HT1080 (cell line): ENCODE measurements at regions not wholly inside any gene's neighbourhood (a gene's known extent, or its start where the extent isn't known, plus 50 kb on each side); places are given as distances from the start of the nearest gene placed in this dataset.
A peak's percentile ranks its signal among the peaks of the same experiment; 100 is the strongest.
"Not testable (repeated sequence)": the region's sequence is repeated elsewhere in the genome, so short reads cannot be mapped to it uniquely, and the experiment has no call there.

Experiments
- DNase-seq: peaks from one replicate; pipeline ENCODE4 v3.0.0-alpha.2; 2015; ENCODE audit warnings: low read depth

DNA sequence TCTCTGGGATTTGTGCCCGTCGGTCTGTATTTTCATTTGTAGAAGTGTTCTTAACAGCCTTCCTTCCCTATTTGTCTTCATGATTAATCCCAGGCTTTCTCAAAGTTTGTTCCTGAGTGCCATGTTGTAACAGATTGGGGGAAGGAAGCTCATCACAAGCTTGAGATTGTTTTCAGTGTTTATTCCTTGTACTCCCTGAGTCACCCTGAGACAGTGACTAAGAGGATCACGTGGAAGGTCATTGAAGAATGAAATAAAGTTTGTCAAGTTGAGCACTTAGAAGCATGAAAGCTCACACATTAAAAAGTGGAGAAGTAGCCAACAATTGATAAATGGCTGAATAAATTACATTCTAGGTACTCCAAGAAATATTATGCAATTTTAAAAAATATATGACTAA is 153.5 kb upstream of the FAM241A start:
- DNase-seq, result peak; percentile 74

DNA sequence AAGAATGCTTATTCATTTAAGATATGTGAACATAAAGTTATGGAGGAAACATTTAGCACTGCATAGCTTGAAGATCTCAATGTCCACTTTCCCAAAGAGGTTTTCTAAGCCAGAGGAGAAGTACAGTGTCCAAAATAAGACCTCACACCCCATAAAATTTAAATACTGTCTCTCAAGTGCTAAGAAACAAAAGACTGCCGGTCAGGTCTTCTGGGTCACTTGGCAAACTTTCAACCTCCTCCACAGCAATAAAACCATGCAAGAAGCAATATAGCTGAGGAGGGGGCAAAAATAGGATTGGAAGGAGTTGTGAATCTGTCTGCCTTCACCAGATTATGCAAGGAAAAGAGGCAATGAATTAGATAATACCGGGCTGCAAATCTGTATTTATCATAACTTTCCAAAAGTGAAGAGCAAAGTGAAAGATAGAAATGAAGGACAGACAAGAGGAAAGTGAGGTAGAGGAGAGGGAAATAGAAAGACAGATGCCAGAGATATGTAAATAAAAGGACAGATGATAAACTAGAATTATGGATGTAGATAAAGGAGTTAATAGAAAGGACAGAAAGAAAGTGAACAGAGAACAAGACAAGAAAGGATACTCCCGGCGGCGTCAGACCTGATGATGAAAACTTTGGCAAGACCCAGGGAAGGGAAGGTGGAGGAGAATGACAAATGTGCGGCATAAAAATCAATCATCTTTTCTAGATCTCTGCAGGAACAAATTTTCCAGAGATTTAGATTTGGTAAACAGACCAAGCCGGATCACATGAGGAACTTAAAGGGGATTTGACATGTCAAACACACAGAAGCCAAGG is 152.7 kb upstream of the FAM241A start:
- no peak for DNase-seq

DNA sequence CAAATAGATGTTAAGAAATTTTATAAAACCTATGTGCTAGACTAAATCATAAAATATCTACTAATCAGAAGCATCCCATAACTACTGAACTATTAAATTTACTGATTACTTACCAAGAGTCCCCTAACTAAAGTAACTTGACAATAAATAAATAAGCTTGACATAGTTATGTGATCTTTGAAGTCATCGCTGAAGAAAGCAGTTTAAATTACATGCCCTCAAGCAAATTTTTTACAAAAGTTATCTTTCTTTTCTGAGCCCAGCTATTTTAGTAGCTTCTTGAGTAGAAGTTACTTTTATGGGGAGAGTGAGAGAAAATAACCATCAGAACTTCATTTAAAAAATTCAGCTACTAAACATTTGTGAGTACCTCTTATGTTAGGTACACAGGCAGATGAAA is 150.9 kb upstream of the FAM241A start:
- no peak for DNase-seq

DNA sequence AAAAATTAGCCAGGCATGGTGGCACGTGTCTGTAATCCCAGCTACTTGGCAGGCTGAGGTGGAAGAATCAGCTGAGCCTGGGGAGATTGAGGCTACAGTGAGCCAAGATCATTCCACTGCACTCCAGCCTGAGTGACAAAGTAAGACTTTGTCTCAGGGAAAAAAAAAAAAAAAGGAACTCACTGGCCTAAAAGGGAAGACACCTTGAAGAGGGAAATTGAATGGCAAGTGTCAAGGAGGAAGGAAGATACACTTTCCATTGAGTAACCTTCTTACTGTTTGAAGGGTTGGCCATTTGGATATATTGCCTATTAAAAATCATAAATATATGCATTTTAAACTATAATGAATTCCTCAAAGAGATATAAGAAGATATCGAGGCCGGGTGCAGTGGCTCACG is 147.5 kb upstream of the FAM241A start:
- no peak for DNase-seq

DNA sequence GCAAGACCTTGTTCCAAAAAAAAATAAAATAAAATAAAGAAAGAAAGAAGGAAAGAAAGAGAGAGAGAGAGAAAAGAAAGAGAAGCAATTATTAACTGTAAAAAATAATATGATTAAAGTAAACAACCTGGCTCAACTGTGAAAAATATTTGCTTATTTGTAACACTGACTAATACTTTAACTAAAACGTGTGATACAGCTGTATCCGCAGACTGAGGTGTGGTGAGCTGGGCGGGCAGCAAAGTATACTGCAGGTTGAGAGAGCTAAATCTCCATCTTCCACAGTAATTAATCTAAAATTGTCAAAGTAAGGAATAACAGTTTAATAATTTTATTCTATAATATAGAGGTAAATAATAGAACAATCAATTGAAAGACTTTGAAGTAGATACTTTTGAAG is 145.5 kb upstream of the FAM241A start:
- no peak for DNase-seq

DNA sequence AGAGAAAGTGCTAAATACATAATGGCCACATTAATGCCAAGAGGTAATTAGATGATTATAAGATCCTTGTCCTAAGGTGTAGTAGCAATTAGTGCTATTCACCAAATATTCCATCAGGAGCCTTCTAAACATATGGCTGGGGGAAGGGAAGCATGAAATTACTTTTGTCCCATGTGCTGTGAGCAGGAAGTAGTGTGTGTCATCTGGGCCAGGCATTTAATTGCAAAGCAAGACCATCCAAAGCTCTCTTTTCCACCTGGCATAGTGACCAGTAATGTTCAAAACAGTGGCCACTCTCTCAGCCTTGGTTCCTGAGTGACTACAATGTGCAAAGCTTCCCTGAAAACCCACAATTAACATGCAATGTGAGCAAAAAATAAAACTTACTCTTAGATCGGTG is 144.2 kb upstream of the FAM241A start:
- DNase-seq, result peak; percentile 10

DNA sequence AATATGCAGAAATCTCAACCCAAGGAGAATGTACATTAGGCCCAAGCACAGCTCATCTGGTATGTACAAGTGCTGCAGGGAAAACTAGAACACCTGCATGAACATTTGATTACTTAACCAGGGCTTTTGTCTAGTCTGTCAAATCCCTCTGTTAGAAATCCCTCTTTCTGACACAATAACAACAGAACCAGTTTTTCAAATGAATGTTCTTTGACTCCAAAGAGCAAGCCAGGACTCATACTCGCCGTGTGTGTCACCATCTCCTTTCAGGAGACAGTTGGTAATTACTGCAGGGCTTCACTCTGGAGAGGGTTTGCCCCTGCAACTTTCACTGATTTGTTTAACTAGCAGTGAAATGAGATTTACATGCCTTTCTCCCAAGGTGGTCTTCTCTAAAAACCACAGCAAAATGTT is 143.0 kb upstream of the FAM241A start:
- no peak for DNase-seq

DNA sequence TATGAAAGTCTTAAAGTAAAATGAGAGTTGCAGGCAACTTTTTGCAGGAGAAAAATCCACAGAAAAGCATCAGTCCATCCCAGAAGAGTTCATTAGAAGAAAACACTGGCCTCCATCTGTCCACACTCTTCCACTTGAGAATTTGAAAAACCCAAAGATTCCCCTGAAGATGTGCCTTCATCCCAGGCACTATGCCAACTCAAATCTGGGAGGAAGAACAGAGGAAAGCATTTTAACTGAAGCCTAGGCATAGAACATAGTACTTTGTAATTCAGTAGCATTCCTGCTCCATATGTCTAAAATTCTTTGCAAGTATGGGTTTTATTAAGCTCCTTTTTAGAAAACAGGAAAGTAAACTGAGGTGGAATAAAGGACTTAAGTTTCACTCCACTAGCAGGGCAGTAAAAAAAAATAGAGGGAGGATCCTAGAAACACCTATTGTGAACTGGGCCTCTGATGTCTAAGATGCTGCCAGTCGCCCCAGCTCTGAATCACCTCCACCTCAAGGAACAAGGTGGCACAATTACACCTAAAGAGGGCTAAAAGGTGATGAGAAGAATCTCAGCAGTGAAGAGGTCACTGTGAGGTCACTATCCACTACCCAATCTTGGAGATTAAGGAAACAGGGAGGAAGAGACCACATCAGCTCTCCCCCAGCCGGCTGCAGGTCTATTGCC is 141.9 kb upstream of the FAM241A start:
- DNase-seq, result no peak

DNA sequence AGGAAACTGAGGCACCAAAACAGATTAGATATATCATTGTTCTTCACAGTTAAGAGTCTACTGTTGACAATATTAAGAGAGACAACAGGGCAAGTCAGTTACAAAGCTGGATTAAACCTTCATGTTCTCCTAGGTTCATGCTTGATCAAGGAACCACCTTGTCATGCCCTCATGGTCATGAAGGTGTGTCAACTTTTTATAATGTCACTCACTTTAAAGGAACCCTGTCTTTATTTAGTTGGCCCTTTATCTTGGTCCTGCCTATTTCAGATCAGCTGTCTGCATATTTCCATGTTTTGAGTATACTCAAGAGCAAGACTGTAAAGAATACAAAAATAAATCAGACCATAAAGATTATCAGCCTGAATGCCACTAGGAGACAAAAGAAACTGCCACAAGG is 140.2 kb upstream of the FAM241A start:
- DNase-seq, result no peak

DNA sequence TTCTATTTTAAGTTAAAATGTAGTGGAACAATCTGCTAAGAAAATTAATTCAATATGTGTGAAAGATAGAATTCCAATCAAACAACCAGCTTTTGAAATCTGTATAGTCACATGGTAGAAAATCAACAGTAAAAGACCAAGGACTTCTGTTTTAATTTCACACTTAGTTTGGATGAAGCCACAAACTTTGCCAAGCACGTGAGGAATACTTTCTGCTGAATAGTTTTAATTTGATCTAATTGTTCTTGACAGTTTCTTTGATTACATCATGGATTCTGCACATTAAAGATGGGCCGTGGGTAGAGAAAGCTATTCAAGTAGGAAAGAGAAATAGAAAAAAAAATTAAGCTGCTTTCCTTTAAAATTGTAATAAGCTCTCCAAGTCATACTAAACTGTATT is 137.9 kb upstream of the FAM241A start:
- DNase-seq, result no peak

DNA sequence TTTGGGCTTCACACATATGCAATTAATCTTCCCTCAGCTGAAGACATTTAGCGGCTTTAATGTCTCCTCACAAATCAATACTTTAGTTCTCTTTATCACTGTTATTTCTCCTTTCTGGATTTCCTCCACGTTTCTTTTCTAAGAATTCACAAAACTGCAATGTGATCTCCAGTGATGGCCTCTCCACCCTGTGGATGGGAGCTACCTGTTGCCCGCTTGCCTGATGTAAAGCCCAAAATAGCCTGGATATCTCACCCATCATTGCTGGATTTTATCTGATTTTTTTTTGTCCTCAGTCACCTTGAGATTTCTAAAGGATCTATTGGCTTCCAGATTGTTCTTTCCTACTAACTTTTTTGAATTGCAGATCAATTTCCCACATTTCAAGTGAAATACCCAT is 129.3 kb upstream of the FAM241A start:
- no peak for DNase-seq

DNA sequence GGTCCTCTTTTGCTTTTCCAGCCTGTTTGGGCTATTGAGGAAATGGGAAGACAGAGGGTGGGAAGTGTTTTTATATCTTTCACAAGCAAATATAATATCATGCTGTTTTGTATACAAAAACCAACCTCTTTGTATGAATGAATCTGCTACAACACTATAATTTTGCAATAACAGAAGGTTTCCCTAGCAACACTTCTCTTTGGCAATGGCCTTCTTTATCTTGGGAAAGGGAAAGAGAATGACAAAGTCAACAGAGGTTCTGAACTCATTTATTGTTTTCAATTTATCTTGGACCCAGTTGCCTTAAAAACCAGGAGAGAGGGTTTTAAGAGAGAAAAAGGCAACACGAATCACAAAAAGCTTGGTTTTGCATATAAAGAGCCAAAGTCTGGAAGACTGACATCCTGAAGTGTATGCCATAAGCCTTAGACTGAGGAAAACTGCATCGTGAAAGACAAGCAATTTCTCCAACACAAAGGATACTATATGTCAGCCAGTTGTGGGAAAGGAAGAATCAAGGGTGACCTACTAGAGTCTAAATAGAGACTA is 121.8 kb upstream of the FAM241A start:
- DNase-seq, result no peak

DNA sequence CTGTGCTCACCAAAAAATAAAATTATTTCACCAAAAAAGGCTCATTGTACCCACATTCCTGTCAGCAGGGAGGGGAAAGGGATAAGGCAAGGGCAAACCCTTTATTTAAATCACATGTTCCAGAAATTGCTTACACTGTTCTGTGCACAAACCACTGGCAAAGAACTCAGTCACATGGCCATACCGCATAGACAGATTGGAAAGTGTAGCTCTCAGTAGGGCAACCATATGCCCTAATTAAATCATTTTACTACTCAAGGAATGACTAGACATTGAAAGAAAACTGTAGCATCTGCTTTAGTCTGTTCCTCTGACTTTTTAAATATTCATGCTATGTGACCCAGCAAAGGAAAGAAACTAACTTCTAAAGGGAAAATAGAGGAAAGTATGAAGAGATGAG is 119.2 kb upstream of the FAM241A start:
- DNase-seq, result no peak

DNA sequence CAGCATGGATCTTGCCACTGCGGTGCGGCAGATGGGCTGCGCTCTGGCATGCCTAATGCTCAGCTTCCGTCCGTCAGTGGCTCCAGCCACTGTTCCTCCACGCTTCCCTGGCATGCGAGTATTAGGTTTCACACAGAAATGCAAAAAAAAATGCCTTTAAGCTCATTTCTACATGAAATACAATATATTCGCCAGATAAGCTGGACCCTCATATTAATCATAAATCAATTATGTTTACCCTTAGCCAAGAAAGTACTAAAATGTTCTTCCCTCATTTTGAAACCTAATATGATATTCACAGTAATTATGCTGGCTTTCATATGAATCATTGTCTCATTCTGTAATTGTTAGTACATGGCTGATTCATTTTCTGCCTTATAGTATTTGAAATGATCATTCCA is 115.5 kb upstream of the FAM241A start:
- DNase-seq, result peak; percentile 28

DNA sequence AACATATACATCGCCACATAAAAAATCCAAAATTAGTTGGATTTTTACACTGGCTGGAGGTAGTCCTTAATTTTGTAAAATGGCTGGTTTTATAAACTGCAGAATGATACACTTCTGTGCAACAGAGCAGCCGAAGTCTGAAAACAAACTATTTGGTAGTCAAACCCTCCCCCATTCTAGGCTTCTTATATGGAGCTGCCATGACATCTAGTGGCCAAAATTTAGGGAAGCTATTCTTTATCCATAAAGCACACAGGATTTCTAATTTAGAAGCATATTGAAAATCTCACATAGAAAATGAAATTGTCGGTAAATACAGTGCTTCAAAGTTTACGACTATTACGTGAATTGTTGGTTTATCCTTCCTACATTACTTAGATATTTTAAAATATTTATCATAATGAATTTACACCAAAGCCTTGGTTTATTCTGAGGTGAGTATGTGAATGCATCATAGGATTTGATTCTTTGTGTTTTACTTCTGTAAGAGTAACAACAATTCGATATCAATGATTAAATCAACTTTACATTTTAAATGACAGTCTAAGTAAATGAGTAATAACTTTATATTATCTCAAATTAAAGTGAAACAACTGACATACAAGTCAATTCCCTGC is 113.4 kb upstream of the FAM241A start:
- peak; percentile 58 for DNase-seq

DNA sequence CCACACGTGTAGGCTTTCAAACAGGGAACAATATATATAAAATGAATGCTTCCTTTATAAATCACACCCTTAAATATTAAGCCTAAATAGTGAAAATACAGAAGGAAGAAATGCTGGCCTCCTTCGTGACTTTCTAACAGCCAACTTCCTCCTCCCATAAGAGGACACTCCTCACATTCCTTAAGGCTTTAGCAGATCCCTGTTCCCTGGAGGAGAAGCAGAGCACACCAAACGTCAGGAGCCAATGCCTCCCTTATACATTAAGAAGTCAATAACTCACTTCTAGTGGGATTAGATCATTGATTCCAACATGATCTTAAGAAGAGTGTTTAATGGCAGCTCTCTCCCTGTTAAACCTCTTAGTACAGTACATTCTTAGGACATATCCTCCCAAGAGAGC is 108.4 kb upstream of the FAM241A start:
- DNase-seq, result no peak

DNA sequence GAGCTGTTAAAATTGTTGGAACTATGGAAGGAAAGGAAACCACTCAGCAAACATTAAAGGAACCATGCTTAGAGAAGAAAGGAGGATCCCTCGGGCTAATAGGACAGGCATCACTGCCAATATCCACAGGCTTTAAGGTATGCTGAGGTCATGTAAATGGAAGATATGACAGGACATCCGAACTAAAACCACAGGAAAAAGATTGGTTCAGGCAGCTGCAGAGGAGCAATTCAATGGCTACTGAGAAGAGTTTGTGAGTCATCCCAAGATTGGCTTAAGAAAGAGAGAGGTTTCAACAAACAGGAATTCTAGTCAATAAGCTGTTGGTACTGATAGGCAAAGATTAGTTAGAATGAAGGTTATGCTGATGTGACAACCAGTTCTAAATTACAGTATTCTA is 106.4 kb upstream of the FAM241A start:
- peak; percentile 84 for DNase-seq

DNA sequence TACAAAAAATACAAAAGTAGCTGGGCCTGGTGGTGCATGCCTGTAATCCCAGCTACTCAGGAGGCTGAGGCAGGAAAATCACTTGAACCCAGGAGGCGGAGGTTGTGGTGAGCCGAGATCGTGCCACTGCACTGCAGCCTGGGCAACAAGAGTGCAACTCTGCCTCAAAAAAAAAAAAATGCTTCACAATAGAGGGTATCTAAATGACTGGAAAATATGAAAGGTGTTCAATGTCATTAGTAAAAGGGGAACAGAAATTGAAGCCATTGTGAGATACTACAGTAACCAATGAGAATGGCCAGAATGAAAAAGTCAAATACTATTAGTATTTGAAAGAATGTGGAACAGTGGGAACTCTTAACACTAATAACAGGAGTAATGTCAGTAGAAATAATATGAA is 96.1 kb upstream of the FAM241A start:
- DNase-seq, result not testable (repeated sequence)

DNA sequence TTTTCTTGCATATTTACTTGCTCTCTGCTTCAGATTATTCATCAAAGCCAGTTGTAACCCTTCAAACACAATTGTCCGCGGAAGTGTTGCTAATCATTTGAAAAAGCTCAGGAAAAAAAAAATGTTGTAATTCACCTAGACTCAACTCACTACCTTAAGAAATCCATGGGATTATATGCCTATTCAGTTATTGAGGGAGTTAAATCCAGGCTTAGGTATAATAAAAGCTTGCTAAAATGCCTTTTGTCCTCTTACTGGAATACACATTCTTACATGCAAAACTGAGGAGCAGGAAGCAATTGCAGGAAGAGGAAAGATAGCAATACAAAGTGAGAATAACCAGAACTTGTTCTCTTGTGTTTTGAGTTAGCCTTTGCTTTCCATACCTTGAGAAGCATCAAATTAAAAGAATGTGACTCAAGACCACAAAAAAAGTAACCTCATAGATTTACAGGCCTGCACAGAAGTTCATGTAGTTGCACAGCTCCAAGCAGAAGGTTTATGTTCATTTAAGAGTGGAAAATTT is 91.4 kb upstream of the FAM241A start:
- DNase-seq, result no peak

DNA sequence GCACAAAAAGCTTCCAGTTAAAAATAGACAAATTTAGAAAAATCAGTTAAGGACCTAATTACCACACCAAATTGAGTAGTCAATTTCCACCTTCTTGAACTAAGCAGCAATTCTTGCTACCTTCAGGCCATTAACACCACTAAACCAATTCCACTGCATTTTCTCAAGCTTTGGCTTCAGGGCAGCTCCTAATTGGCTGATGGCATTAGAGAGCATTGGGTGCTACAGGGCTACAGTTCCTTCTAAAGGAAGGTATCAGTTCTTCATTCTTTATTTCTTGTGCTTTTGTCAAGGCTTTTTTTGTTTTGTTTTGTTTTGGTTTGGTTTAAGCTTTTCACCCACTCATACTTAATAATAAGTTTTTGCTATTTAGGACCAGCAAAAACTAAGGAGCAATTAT is 90.2 kb upstream of the FAM241A start:
- DNase-seq, result no peak

DNA sequence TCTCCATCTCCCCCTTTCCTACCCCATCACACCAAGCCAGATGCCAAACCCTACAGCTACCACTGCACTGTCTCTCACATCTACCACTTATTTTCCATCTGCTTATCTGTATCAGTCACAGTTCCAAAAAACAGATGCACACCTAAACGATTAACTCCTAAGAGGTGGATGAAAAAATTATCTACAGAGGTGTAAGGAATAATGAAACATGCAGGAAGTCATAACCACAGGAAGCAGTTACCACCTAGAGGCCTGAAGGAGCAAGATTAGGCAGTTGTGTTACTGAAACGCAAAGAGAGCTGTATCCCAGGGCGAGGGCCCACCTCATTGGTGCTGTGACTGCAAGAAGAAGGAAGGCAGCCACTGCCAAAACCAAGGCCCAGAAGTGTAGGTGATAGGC is 87.8 kb upstream of the FAM241A start:
- no peak for DNase-seq

DNA sequence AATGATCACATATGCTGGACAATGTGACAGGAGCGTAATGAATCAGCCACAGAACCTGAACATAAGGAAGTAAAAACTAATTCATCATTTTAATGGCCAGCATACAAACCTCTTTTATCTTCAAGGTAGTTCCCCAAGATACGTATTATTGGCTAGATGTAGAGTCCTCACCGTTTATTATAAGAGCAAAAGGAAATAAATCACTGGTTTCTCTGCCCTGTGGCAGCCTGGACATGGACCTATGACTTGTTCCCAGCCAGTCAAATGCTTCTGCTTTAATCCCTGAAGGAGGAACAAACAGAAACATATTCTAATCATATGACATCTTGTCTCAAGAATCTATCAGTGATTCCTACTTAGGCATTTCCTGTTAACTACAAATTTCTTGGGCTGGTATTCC is 86.8 kb upstream of the FAM241A start:
- peak; percentile 51 for DNase-seq
